Keratinocyte (primary cell): ENCODE measurements at regions not wholly inside any gene's neighbourhood (a gene's known extent, or its start where the extent isn't known, plus 50 kb on each side); places are given as distances from the start of the nearest gene placed in this dataset.

Experiments
- DNase-seq: peaks from one replicate; pipeline ENCODE4 v3.0.0-alpha.2; 2011; ENCODE audit warnings: low read depth, missing footprints, low spot score
- FAIRE-seq: peaks from 2 replicates; lab custom pipeline; 2011; peaks lifted over from hg19 to GRCh38; lab: Jason Lieb, UNC
- H2AFZ ChIP-seq: 2 replicates; pipeline ENCODE4 v1.6.0; 2012; ENCODE audit warnings: low read length, control low read depth, inconsistent platforms; ENCODE audit not compliant: control insufficient read depth
- H3K27ac ChIP-seq: 2 replicates; pipeline ENCODE4 v1.5.1; 2011; ENCODE audit warnings: low read length; ENCODE audit not compliant: control insufficient read depth, insufficient read depth
- H3K27me3 ChIP-seq: 3 replicates; pipeline ENCODE4 v1.6.0; 2011; ENCODE audit warnings: low read length; ENCODE audit not compliant: control insufficient read depth, insufficient read depth; ENCODE audit errors: extremely low read depth
- H3K36me3 ChIP-seq, 2 experiments: 2 replicates in 1 of 2; 3 replicates in 1 of 2; pipeline ENCODE4 v1.5.1; 2011; ENCODE audit warnings: low read length in 2 of 2, mild to moderate bottlenecking in 1 of 2; ENCODE audit not compliant: control insufficient read depth in 2 of 2, insufficient read depth in 2 of 2; ENCODE audit errors: extremely low read depth in 1 of 2
- H3K4me1 ChIP-seq: 3 replicates; pipeline ENCODE4 v1.5.1; 2011; ENCODE audit warnings: low read length; ENCODE audit not compliant: control insufficient read depth, insufficient read depth; ENCODE audit errors: extremely low read depth
- H3K4me2 ChIP-seq: 3 replicates; pipeline ENCODE4 v1.6.0; 2011; ENCODE audit warnings: low read depth, low read length; ENCODE audit not compliant: control insufficient read depth, insufficient read depth; ENCODE audit errors: extremely low read depth
- H3K4me3 ChIP-seq, 3 experiments: fragments of 200-600 bp in 1 of 3; sonication (generic) in 1 of 3; 2 replicates in 2 of 3; 3 replicates in 1 of 3; pipeline ENCODE4 v1.5.1; 2011 to 2016; ENCODE audit warnings: low read length in 3 of 3, mild to moderate bottlenecking in 3 of 3, control low read depth in 2 of 3, inconsistent platforms in 1 of 3, low read depth in 1 of 3, mixed read lengths in 1 of 3, mixed run types in 1 of 3, moderate library complexity in 1 of 3; ENCODE audit not compliant: control insufficient read depth in 2 of 3, insufficient read depth in 2 of 3; ENCODE audit errors: extremely low read depth in 1 of 3
- H3K79me2 ChIP-seq: 2 replicates; pipeline ENCODE4 v1.6.0; 2012; ENCODE audit warnings: low read length; ENCODE audit not compliant: control insufficient read depth, insufficient read depth
- H3K9ac ChIP-seq: 3 replicates; pipeline ENCODE4 v1.6.0; 2011; ENCODE audit warnings: low read length; ENCODE audit not compliant: control insufficient read depth, insufficient read depth; ENCODE audit errors: extremely low read depth
- H3K9me1 ChIP-seq: 3 replicates; pipeline ENCODE4 v1.6.0; 2011; ENCODE audit warnings: low read length; ENCODE audit not compliant: control insufficient read depth, insufficient read depth; ENCODE audit errors: extremely low read depth
- H3K9me3 ChIP-seq: 2 replicates; pipeline ENCODE4 v1.5.1; 2012; ENCODE audit warnings: low read depth, low read length; ENCODE audit not compliant: control insufficient read depth
- H4K20me1 ChIP-seq: 3 replicates; pipeline ENCODE4 v1.6.0; 2011; ENCODE audit warnings: low read length; ENCODE audit not compliant: control insufficient read depth, insufficient read depth; ENCODE audit errors: extremely low read depth
- EZH2 ChIP-seq: IDR thresholded peaks from one replicate; pipeline ENCODE4 v1.6.1; 2012; ENCODE audit warnings: inconsistent platforms, mild to moderate bottlenecking, low read length, moderate library complexity
- dilution Hi-C: fragments of 300-500 bp; cut with MboI; formaldehyde crosslinking; loops from one replicate; pipeline ENCODE4 v1.7.0; 2020; ENCODE audit warnings: low sequenced_read_pairs; ENCODE audit not compliant: extremely low pct_ligation_motif_present
- TF ChIP-seq, protein P1 (sequence below), 3 experiments: IDR thresholded peaks in 1 of 3; conservative IDR thresholded peaks in 1 of 3; optimal IDR thresholded peaks in 1 of 3; 2 replicates in 2 of 3; 3 replicates in 1 of 3; pipeline versions ENCODE3 to v1.5.1; 2011; ENCODE audit warnings: low read length in 3 of 3, mild to moderate bottlenecking in 3 of 3, moderate library complexity in 2 of 3, control low read depth in 1 of 3, inconsistent platforms in 1 of 3; ENCODE audit not compliant: insufficient read depth in 2 of 3; ENCODE audit errors: extremely low read depth in 1 of 3

DNA sequence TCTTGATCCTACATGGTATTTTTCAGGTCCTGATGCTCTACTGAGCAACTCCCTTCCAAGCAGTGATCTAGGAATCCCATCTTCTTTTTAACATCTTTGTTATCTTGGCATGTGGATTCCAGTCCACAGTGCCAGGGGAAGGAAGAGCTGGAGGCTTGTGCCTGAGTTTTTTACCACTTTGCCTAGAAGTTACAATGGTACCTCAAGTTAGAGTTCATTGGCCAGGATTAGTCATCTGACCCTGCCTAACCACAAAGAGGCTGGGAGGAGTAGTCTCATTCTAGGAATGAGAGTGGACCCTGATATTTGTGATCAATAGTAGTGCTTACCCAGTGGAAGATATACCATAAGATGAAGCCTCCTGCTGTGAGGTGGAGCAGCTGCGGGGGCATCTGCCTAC is 109.3 kb downstream of the ADCYAP1 start:
- no peaks in the 10 kb centered on the region for H3K36me3 ChIP-seq
- H3K4me2 ChIP-seq = no peak overlapping the region
- no peak overlapping the region for H3K9ac ChIP-seq
- no peaks in the 10 kb centered on the region for H3K4me1 ChIP-seq
- H3K79me2 ChIP-seq = no peaks in the 10 kb centered on the region
- dilution Hi-C loops = no loop called here
- no peaks in the 10 kb centered on the region for H3K27me3 ChIP-seq
- no peak for DNase-seq
- H3K4me3 ChIP-seq = no peak overlapping the region
- H2AFZ ChIP-seq = no peak overlapping the region
- H3K9me3 ChIP-seq = no peaks in the 10 kb centered on the region
- no peaks in the 10 kb centered on the region for H3K9me1 ChIP-seq
- TF ChIP-seq EZH2 = no peak
- TF ChIP-seq, protein P1, sequence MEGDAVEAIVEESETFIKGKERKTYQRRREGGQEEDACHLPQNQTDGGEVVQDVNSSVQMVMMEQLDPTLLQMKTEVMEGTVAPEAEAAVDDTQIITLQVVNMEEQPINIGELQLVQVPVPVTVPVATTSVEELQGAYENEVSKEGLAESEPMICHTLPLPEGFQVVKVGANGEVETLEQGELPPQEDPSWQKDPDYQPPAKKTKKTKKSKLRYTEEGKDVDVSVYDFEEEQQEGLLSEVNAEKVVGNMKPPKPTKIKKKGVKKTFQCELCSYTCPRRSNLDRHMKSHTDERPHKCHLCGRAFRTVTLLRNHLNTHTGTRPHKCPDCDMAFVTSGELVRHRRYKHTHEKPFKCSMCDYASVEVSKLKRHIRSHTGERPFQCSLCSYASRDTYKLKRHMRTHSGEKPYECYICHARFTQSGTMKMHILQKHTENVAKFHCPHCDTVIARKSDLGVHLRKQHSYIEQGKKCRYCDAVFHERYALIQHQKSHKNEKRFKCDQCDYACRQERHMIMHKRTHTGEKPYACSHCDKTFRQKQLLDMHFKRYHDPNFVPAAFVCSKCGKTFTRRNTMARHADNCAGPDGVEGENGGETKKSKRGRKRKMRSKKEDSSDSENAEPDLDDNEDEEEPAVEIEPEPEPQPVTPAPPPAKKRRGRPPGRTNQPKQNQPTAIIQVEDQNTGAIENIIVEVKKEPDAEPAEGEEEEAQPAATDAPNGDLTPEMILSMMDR (optimal IDR thresholded peaks at IDR 0.05 in 1 of 3, IDR thresholded peaks at IDR 0.05 in 1 of 3, conservative IDR thresholded peaks at IDR 0.05 in 1 of 3; ENCODE audit: extremely low read depth in 1 of 3, insufficient read depth in 2 of 3, low read length in 3 of 3) = no peak
- no peak overlapping the region for H3K27ac ChIP-seq
- H4K20me1 ChIP-seq = no peaks in the 10 kb centered on the region
- FAIRE-seq = no peak

DNA sequence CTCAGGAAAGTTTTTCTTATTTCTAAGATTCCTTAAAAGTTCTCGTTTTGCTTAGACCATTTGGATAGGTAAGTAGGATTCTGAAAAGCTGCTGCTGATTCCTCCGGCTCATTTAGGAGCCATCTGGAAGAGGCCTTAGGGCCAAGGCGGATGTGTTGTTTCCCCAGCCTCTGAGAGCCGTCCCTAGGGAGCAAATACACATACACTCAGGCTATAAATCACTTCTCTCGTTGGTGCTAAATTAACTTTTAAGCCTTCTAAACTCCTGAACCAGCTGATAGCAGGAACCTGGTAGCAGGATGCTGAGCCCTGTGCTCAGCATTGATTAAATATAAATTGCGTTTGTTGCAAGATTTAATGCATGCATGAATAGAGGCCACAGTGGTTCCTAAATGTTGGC is 109.8 kb downstream of the ADCYAP1 start:
- H3K79me2 ChIP-seq = no peaks in the 10 kb centered on the region
- TF ChIP-seq EZH2 = no peak
- H3K9ac ChIP-seq = no peak overlapping the region
- H2AFZ ChIP-seq = no peak overlapping the region
- no peak overlapping the region for H3K27ac ChIP-seq
- no peaks in the 10 kb centered on the region for H3K27me3 ChIP-seq
- FAIRE-seq (no peak), DNase-seq (no peak)
- no peaks in the 10 kb centered on the region for H3K4me1 ChIP-seq
- dilution Hi-C loops = no loop called here
- H3K9me3 ChIP-seq = no peaks in the 10 kb centered on the region
- no peaks in the 10 kb centered on the region for H3K9me1 ChIP-seq
- no peaks in the 10 kb centered on the region for H4K20me1 ChIP-seq
- H3K36me3 ChIP-seq = no peaks in the 10 kb centered on the region
- H3K4me3 ChIP-seq = no peak overlapping the region
- no peak overlapping the region for H3K4me2 ChIP-seq

DNA sequence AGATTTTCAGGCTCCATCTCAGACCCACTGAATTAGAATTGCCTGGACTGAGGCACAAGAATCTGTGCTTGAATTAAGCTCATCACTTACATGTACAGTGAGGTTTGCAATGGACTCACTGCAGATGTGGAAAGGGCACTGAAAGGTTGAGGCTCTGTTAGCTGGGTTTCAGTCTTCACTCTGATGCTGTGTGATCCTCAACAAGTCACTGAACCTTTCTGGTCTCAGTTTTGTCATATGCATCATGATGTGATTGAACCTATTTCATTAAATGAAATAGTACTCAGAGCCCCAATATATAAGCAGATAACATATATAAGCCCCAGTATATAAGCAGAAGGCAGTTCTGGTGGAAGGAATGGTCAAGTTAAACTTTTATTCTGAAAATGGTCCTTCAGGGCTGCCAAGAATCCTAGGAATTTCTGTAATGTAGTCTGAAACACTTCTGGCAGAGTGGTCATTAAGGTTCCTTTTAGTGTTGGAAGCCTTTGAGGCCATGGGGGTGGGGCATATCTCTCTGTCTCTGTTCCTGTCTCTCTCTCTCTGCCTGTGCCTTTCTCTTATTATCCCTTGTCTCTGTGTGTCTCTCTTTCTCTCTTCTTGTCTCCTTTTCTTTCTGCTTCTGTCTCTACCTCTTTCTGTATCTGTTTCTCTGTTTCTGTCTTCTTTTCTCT is 110.4 kb downstream of the ADCYAP1 start:
- dilution Hi-C loops = no loop called here
- Histone ChIP-seq H3K4me2 (no peak overlapping the region), H3K9me3 (no peaks in the 10 kb centered on the region), H3K9ac (no peak overlapping the region), H3K4me3 (no peak overlapping the region), H3K36me3 (no peaks in the 10 kb centered on the region), H3K79me2 (no peaks in the 10 kb centered on the region), H3K27me3 (no peaks in the 10 kb centered on the region), H3K4me1 (no peaks in the 10 kb centered on the region), H2AFZ (no peak overlapping the region), H3K27ac (no peak overlapping the region), H3K9me1 (no peaks in the 10 kb centered on the region), H4K20me1 (no peaks in the 10 kb centered on the region)
- DNase-seq (no peak), FAIRE-seq (no peak)
- no peak for TF ChIP-seq EZH2
- TF ChIP-seq, protein P1 (optimal IDR thresholded peaks at IDR 0.05 in 1 of 3, IDR thresholded peaks at IDR 0.05 in 1 of 3, conservative IDR thresholded peaks at IDR 0.05 in 1 of 3; ENCODE audit: extremely low read depth in 1 of 3, insufficient read depth in 2 of 3, low read length in 3 of 3) = no peak
